ENCODE measurements at regions not wholly inside any gene's neighbourhood (a gene's known extent, or its start where the extent isn't known, plus 50 kb on each side); places are given as distances from the start of the nearest gene placed in this dataset.
A peak's percentile ranks its signal among the peaks of the same experiment; 100 is the strongest.

GRCh38 chr2:225889452-225889851 lies 489.9 kb downstream of the NYAP2 start:
- no peak overlapping the region for H2AFZ ChIP-seq (ENCODE audit: low read depth, low read length, severe bottlenecking)
- H3K4me2 ChIP-seq (ENCODE audit: low read depth, low read length, poor library complexity, severe bottlenecking), result no peak overlapping the region
- no peaks in the 10 kb centered on the region for H3K79me2 ChIP-seq (ENCODE audit: insufficient read depth, low read length)
- H3K27me3 ChIP-seq (ENCODE audit: low read length), result no peaks in the 10 kb centered on the region
- no peak overlapping the region for H3K9ac ChIP-seq (ENCODE audit: low read length)
- TF ChIP-seq EZH2phosphoT487 (conservative IDR thresholded peaks at IDR 0.05; ENCODE audit: low read length) (no peak), CTCF (IDR thresholded peaks at IDR 0.05; ENCODE audit: insufficient read depth, low read length, poor library complexity, severe bottlenecking) (peak; percentile 58)
- H3K9me2 ChIP-seq (replicated peaks; ENCODE audit: insufficient read depth, low read length), result no peaks in the 10 kb centered on the region
- no peaks in the 10 kb centered on the region for H3K36me3 ChIP-seq (ENCODE audit: low read length)
- H4K20me1 ChIP-seq (ENCODE audit: low read depth, low read length), result no peaks in the 10 kb centered on the region
- no peak overlapping the region for H3K27ac ChIP-seq (ENCODE audit: low read depth, low read length)
- no peaks in the 10 kb centered on the region for H3K9me3 ChIP-seq (ENCODE audit: insufficient read depth, low read length)
- no peak overlapping the region for H3K4me3 ChIP-seq (ENCODE audit: insufficient read depth, low read length, poor library complexity, severe bottlenecking)
- H3F3A ChIP-seq (ENCODE audit: insufficient read depth), result no peaks in the 10 kb centered on the region

- H4K20me1 ChIP-seq (ENCODE audit: low read depth, low read length), result no peaks in the 10 kb centered on the region
- H3F3A ChIP-seq (ENCODE audit: insufficient read depth), result no peaks in the 10 kb centered on the region
- no peak overlapping the region for H3K9ac ChIP-seq (ENCODE audit: low read length)
- H3K9me3 ChIP-seq (ENCODE audit: insufficient read depth, low read length), result no peaks in the 10 kb centered on the region
- H3K36me3 ChIP-seq (ENCODE audit: low read length), result no peaks in the 10 kb centered on the region
- H3K27me3 ChIP-seq (ENCODE audit: low read length), result no peaks in the 10 kb centered on the region; the same call in 1 of the 2 replicates
- no peaks in the 10 kb centered on the region for H3K9me2 ChIP-seq (replicated peaks; ENCODE audit: insufficient read depth, low read length)
- TF ChIP-seq EZH2phosphoT487 (conservative IDR thresholded peaks at IDR 0.05; ENCODE audit: low read length) (no peak), CTCF (IDR thresholded peaks at IDR 0.05; ENCODE audit: insufficient read depth, low read length, poor library complexity, severe bottlenecking) (no peak)
- H3K4me2 ChIP-seq (ENCODE audit: low read depth, low read length, poor library complexity, severe bottlenecking), result no peak overlapping the region
- H3K27ac ChIP-seq (ENCODE audit: low read depth, low read length), result no peak overlapping the region
- H2AFZ ChIP-seq (ENCODE audit: low read depth, low read length, severe bottlenecking), result no peak overlapping the region
- no peak overlapping the region for H3K4me3 ChIP-seq (ENCODE audit: insufficient read depth, low read length, poor library complexity, severe bottlenecking)
- no peaks in the 10 kb centered on the region for H3K79me2 ChIP-seq (ENCODE audit: insufficient read depth, low read length)
These were observed 467.6 kb downstream of the NYAP2 start for GRCh38 chr2:225867071-225867470.

- TF ChIP-seq CTCF (IDR thresholded peaks at IDR 0.05; ENCODE audit: insufficient read depth, low read length, poor library complexity, severe bottlenecking), result no peak
- TF ChIP-seq EZH2phosphoT487 (conservative IDR thresholded peaks at IDR 0.05; ENCODE audit: low read length), result no peak
- Histone ChIP-seq H3K9me2 (replicated peaks; ENCODE audit: insufficient read depth, low read length) (no peaks in the 10 kb centered on the region), H3K4me3 (ENCODE audit: insufficient read depth, low read length, poor library complexity, severe bottlenecking) (no peak overlapping the region), H3K36me3 (ENCODE audit: low read length) (no peaks in the 10 kb centered on the region), H2AFZ (ENCODE audit: low read depth, low read length, severe bottlenecking) (no peak overlapping the region), H3K27ac (ENCODE audit: low read depth, low read length) (no peak overlapping the region), H3K9me3 (ENCODE audit: insufficient read depth, low read length) (no peaks in the 10 kb centered on the region), H3K4me2 (ENCODE audit: low read depth, low read length, poor library complexity, severe bottlenecking) (no peak overlapping the region), H4K20me1 (ENCODE audit: low read depth, low read length) (no peaks in the 10 kb centered on the region), H3K27me3 (ENCODE audit: low read length) (no peaks in the 10 kb centered on the region; the same call in 1 of the 2 replicates), H3F3A (ENCODE audit: insufficient read depth) (no peaks in the 10 kb centered on the region), H3K9ac (ENCODE audit: low read length) (no peak overlapping the region), H3K79me2 (ENCODE audit: insufficient read depth, low read length) (no peaks in the 10 kb centered on the region)
These were observed 466.0 kb downstream of the NYAP2 start for GRCh38 chr2:225865468-225865867.
